KMS-11 (cell line): ENCODE measurements at regions not wholly inside any gene's neighbourhood (a gene's known extent, or its start where the extent isn't known, plus 50 kb on each side); places are given as distances from the start of the nearest gene placed in this dataset.
"Not testable (repeated sequence)": the region's sequence is repeated elsewhere in the genome, so short reads cannot be mapped to it uniquely, and the experiment has no call there.

ENCODE experiments used
- H2AFZ ChIP-seq: fragments of 200-600 bp; sonication (generic); 2 replicates; pipeline ENCODE4 v1.6.1; 2016; ENCODE audit warnings: antibody characterized with exemption, mixed run types, low read depth
- H3K27ac ChIP-seq: fragments of 200-600 bp; sonication (generic); 2 replicates; pipeline ENCODE4 v1.6.1; 2016; ENCODE audit warnings: mild to moderate bottlenecking, mixed run types
- H3K27me3 ChIP-seq: fragments of 200-600 bp; sonication (generic); 2 replicates; pipeline ENCODE4 v1.6.1; 2017; ENCODE audit warnings: mild to moderate bottlenecking, low read depth, mixed run types, moderate library complexity; ENCODE audit not compliant: insufficient read depth
- H3K36me3 ChIP-seq: fragments of 200-600 bp; sonication (generic); 2 replicates; pipeline ENCODE4 v1.6.1; 2017; ENCODE audit warnings: mild to moderate bottlenecking, mixed run types; ENCODE audit not compliant: insufficient read depth
- H3K4me1 ChIP-seq: fragments of 200-600 bp; sonication (generic); 2 replicates; pipeline ENCODE4 v1.6.1; 2016; ENCODE audit warnings: mild to moderate bottlenecking, low read depth, mixed run types; ENCODE audit not compliant: poor library complexity, severe bottlenecking
- H3K4me2 ChIP-seq: fragments of 200-600 bp; sonication (generic); 2 replicates; pipeline ENCODE4 v1.7.0; 2016; ENCODE audit warnings: mild to moderate bottlenecking, mixed run types
- H3K4me3 ChIP-seq: fragments of 200-600 bp; sonication (generic); IDR thresholded peaks from 2 replicates; pipeline ENCODE4 v1.6.1; 2017; ENCODE audit warnings: low read depth, low read length, mixed read lengths; ENCODE audit not compliant: insufficient read depth
- H3K79me2 ChIP-seq: fragments of 200-600 bp; sonication (generic); 2 replicates; pipeline ENCODE4 v1.6.1; 2016; ENCODE audit warnings: low read depth, mixed run types; ENCODE audit not compliant: insufficient read depth
- H3K9ac ChIP-seq: fragments of 200-600 bp; sonication (generic); 2 replicates; pipeline ENCODE4 v1.6.1; 2016; ENCODE audit warnings: mild to moderate bottlenecking, mixed run types
- H4K20me1 ChIP-seq: fragments of 200-600 bp; sonication (generic); 2 replicates; pipeline ENCODE4 v1.6.1; 2016; ENCODE audit warnings: mild to moderate bottlenecking, mixed run types; ENCODE audit not compliant: insufficient read depth
- TF ChIP-seq, protein P1 (sequence below): fragments of 200-600 bp; sonication (generic); conservative IDR thresholded peaks from 2 replicates; pipeline ENCODE4 v1.6.1; 2017; ENCODE audit warnings: low read depth, mild to moderate bottlenecking, antibody characterized with exemption, low read length, moderate library complexity, mixed read lengths

DNA sequence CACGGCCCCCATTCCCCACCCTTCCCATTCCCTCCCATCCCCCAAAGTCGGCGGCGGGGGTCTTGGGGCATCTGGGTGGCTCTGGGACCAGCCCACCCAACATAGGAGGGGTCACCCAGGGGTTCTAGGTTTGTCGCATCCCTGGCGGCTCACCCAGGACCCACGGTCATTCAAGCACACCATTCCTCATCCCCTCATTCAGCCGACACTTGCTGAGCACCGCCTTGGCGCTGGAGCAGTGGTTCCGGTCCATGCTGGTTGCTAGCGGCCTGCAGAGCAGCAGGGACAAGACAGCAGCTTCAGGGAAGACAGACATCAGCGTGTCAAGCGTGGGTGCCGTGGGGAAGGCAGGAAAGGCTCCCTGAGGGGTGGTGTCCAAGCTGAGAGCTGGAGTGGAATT lies 50.5 kb upstream of the OTOS start:
- TF ChIP-seq, protein P1, sequence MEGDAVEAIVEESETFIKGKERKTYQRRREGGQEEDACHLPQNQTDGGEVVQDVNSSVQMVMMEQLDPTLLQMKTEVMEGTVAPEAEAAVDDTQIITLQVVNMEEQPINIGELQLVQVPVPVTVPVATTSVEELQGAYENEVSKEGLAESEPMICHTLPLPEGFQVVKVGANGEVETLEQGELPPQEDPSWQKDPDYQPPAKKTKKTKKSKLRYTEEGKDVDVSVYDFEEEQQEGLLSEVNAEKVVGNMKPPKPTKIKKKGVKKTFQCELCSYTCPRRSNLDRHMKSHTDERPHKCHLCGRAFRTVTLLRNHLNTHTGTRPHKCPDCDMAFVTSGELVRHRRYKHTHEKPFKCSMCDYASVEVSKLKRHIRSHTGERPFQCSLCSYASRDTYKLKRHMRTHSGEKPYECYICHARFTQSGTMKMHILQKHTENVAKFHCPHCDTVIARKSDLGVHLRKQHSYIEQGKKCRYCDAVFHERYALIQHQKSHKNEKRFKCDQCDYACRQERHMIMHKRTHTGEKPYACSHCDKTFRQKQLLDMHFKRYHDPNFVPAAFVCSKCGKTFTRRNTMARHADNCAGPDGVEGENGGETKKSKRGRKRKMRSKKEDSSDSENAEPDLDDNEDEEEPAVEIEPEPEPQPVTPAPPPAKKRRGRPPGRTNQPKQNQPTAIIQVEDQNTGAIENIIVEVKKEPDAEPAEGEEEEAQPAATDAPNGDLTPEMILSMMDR, result no peak
- no peaks in the 10 kb centered on the region for H4K20me1 ChIP-seq
- H3K4me1 ChIP-seq, result no peaks in the 10 kb centered on the region
- no peak overlapping the region for H3K4me2 ChIP-seq
- H2AFZ ChIP-seq, result no peak overlapping the region
- no peak overlapping the region for H3K4me3 ChIP-seq
- no peaks in the 10 kb centered on the region for H3K36me3 ChIP-seq
- no peak overlapping the region for H3K27ac ChIP-seq
- H3K27me3 ChIP-seq, result peaks cover 40% of the 10 kb centered on the region; the same call in 1 of the 2 replicates
- H3K79me2 ChIP-seq, result no peaks in the 10 kb centered on the region
- no peak overlapping the region for H3K9ac ChIP-seq

DNA sequence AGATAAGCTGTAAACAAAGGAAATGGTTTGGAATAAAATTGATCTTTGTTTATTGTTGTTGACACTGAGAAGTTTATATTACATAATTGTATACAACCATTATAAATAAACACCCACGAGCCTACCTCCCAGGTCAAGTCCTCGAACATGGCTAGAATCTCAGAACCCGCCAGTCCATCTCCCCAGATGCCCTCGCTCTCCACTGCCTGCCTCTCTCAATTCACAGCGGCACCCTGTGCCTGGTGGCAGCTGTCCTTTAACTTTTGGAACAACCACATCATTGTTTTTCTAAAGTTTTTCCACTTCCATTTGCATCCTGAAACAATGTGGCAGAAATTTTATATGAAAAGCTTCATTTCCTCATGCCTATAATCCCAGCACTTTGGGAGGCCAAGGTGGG lies 52.2 kb upstream of the OTOS start:
- Histone ChIP-seq H4K20me1 (no peaks in the 10 kb centered on the region), H2AFZ (no peak overlapping the region), H3K4me3 (no peak overlapping the region), H3K4me1 (no peaks in the 10 kb centered on the region), H3K4me2 (no peak overlapping the region), H3K27me3 (peaks cover 44% of the 10 kb centered on the region; the same call in 1 of the 2 replicates), H3K36me3 (no peaks in the 10 kb centered on the region), H3K9ac (no peak overlapping the region), H3K27ac (no peak overlapping the region), H3K79me2 (no peaks in the 10 kb centered on the region)
- TF ChIP-seq, protein P1, result no peak

DNA sequence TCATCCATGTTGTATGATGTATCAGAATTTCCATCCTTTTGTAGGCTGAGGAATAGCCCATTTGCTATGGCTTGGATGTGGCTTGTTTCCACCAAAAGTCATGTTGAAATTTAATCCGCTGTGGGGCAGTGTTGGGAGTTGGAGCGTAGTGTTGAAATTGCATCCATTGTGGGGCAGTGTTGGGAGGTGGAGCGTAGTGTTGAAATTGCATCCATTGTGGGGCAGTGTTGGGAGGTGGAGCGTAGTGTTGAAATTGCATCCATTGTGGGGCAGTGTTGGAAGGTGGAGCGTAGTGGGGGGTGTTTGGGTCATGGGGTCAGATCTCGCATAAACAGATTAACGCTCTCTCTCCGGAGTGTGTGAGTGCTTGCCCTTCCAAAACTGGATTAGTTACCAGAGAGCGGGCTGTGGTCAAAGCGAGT lies 53.9 kb upstream of the OTOS start:
- H3K27me3 ChIP-seq, result peaks cover 36% of the 10 kb centered on the region; the same call in 1 of the 2 replicates
- not testable (repeated sequence) for H3K4me1 ChIP-seq, H3K9ac ChIP-seq, H3K36me3 ChIP-seq, H3K79me2 ChIP-seq, H3K27ac ChIP-seq, H3K4me2 ChIP-seq, H4K20me1 ChIP-seq, H2AFZ ChIP-seq, H3K4me3 ChIP-seq

DNA sequence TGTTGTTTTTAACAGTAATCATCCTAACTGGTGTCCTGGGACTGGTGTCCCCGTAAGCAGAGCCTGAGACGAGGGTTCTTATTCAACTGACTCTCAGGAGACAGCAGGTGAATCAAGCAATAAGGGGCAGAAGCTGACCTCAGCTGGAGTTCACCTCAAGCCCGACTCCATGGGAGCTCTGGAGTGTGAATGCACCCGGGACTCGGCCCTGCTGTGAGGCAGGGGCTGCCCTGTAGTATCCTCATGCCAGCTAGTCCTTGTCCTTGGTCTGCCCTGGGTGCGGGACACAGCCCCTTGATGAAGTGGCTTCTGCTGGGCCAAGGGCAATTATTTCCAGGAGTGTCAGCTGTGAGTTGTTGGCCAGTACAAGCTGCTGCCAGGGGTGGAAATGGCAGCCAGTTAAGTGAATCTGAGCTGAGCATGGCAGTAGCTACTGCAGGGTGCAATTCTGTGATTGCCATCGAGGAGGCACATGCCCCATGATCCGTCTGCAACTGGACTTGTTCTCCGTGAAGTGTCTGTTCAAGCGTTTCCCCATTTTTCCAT lies 54.9 kb upstream of the OTOS start:
- Histone ChIP-seq H3K79me2 (no peaks in the 10 kb centered on the region), H3K27me3 (peaks cover 39% of the 10 kb centered on the region; the same call in 1 of the 2 replicates), H3K4me1 (no peaks in the 10 kb centered on the region)

More for the DNA sequence above, 54.9 kb upstream of the OTOS start:
- Histone ChIP-seq H4K20me1 (no peaks in the 10 kb centered on the region), H3K36me3 (no peaks in the 10 kb centered on the region), H3K4me2 (no peak overlapping the region), H3K4me3 (no peak overlapping the region), H2AFZ (no peak overlapping the region), H3K9ac (no peak overlapping the region), H3K27ac (no peak overlapping the region)
- TF ChIP-seq, protein P1, result no peak
